ENCODE measurements at regions not wholly inside any gene's neighbourhood (a gene's known extent, or its start where the extent isn't known, plus 50 kb on each side); places are given as distances from the start of the nearest gene placed in this dataset.
"Not testable (repeated sequence)": the region's sequence is repeated elsewhere in the genome, so short reads cannot be mapped to it uniquely, and the experiment has no call there.

- DNase-seq (ENCODE audit: unreplicated experiment), result no peak
- H3K27ac Mint-ChIP-seq (ENCODE audit: low read depth, unreplicated experiment), result no peak overlapping the region
- H3K36me3 Mint-ChIP-seq (ENCODE audit: insufficient read depth, unreplicated experiment), result no peaks in the 10 kb centered on the region
- H3K27me3 Mint-ChIP-seq (ENCODE audit: insufficient read depth, unreplicated experiment), result peaks cover 33% of the 10 kb centered on the region
- intact Hi-C loops (cut with micrococcal nuclease), result no loop called here
- no TSS peak for BruUV-seq (replicated peaks)
- TF ChIP-seq, protein P1, sequence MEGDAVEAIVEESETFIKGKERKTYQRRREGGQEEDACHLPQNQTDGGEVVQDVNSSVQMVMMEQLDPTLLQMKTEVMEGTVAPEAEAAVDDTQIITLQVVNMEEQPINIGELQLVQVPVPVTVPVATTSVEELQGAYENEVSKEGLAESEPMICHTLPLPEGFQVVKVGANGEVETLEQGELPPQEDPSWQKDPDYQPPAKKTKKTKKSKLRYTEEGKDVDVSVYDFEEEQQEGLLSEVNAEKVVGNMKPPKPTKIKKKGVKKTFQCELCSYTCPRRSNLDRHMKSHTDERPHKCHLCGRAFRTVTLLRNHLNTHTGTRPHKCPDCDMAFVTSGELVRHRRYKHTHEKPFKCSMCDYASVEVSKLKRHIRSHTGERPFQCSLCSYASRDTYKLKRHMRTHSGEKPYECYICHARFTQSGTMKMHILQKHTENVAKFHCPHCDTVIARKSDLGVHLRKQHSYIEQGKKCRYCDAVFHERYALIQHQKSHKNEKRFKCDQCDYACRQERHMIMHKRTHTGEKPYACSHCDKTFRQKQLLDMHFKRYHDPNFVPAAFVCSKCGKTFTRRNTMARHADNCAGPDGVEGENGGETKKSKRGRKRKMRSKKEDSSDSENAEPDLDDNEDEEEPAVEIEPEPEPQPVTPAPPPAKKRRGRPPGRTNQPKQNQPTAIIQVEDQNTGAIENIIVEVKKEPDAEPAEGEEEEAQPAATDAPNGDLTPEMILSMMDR (IDR thresholded peaks at IDR 0.05; ENCODE audit: unreplicated experiment), result no peak
- H3K4me1 Mint-ChIP-seq (ENCODE audit: insufficient read depth, unreplicated experiment), result no peaks in the 10 kb centered on the region
- ChIA-PET POLR2A (no interaction called here), CTCF (interaction anchor here (0.6 kb wide), 1 partner anchor 497 kb away, joined by 3 read pairs; no protein-coding TSS in a partner anchor)
- no peaks in the 10 kb centered on the region for H3K9me3 Mint-ChIP-seq (ENCODE audit: unreplicated experiment)
- H3K4me3 Mint-ChIP-seq (ENCODE audit: unreplicated experiment), result no peak overlapping the region
Measured at GRCh38 chr9:19629488-19629887, 159.3 kb downstream of the SLC24A2 start.

- H3K27me3 Mint-ChIP-seq (ENCODE audit: insufficient read depth, unreplicated experiment), result peaks cover 73% of the 10 kb centered on the region
- H3K4me3 Mint-ChIP-seq (ENCODE audit: unreplicated experiment); DNase-seq (ENCODE audit: unreplicated experiment); H3K9me3 Mint-ChIP-seq (ENCODE audit: unreplicated experiment); H3K36me3 Mint-ChIP-seq (ENCODE audit: insufficient read depth, unreplicated experiment); POLR2A ChIA-PET; H3K27ac Mint-ChIP-seq (ENCODE audit: low read depth, unreplicated experiment); BruUV-seq (replicated peaks); intact Hi-C loops (cut with micrococcal nuclease); H3K4me1 Mint-ChIP-seq (ENCODE audit: insufficient read depth, unreplicated experiment): not testable (repeated sequence)
- CTCF ChIA-PET, result interaction anchor here (1.5 kb wide), 1 partner anchor 15 kb away, joined by 3 read pairs; no protein-coding TSS in a partner anchor
Measured at GRCh38 chr9:19625426-19625825, 163.4 kb downstream of the SLC24A2 start.

DNA sequence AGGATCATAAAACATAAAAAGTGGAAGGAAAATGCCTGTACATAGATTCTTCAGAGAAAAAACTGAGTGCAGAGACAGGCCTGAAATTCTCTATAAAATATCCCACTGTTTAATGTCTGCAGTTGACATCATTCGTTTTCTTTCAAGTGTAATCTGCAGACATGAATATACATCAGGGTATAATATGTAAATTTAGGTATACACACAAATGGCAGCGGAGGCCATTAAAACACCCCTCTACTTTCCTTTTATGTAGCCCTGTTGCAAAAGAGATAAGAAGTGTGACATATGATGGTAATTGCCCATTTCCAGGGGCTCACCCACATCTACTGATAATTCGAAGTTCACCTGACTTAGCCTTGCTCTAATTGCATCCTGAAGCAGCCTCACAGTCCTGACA is 164.3 kb downstream of the SLC24A2 start:
- no peak for DNase-seq (ENCODE audit: unreplicated experiment)
- CTCF ChIA-PET, result interaction anchor here (1.2 to 1.5 kb wide), 2 partner anchors 16 to 26 kb away, joined by 3 read pairs; no protein-coding TSS in a partner anchor

DNA sequence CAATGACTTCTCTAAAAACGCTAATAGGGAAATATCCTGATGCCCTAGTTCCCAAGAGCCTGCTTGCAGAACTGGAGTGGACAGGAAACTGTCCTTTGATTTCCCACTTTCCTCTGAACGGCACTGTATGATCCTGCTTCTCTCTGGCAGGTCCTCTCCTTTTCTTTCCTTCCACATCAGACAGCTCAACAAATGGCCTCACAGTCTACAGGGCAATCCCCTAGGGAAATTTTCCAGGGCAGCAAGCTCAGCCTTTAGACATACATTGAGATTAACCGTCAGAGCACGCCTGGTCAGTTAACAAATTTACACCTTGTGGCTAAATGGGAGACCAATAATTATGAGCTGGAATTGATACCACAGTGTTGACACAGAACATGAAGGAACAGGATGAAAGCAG is 164.9 kb downstream of the SLC24A2 start:
- H3K9me3 Mint-ChIP-seq (ENCODE audit: unreplicated experiment), result no peaks in the 10 kb centered on the region
- intact Hi-C loops (cut with micrococcal nuclease), result no loop called here
- BruUV-seq (replicated peaks), result no TSS peak
- TF ChIP-seq, protein P1 (IDR thresholded peaks at IDR 0.05; ENCODE audit: unreplicated experiment), result no peak
- POLR2A ChIA-PET, result no interaction called here
- no peaks in the 10 kb centered on the region for H3K36me3 Mint-ChIP-seq (ENCODE audit: insufficient read depth, unreplicated experiment)
- H3K27ac Mint-ChIP-seq (ENCODE audit: low read depth, unreplicated experiment), result no peak overlapping the region
- peaks cover 80% of the 10 kb centered on the region for H3K27me3 Mint-ChIP-seq (ENCODE audit: insufficient read depth, unreplicated experiment)
- no peak for DNase-seq (ENCODE audit: unreplicated experiment)
- no peaks in the 10 kb centered on the region for H3K4me1 Mint-ChIP-seq (ENCODE audit: insufficient read depth, unreplicated experiment)
- CTCF ChIA-PET, result interaction anchor here (1.2 kb wide), 1 partner anchor 25 kb away, joined by 3 read pairs; no protein-coding TSS in a partner anchor
- H3K4me3 Mint-ChIP-seq (ENCODE audit: unreplicated experiment), result no peak overlapping the region

More for the DNA sequence above, 164.3 kb downstream of the SLC24A2 start:
- Mint-ChIP-seq H3K4me3 (ENCODE audit: unreplicated experiment) (no peak overlapping the region), H3K4me1 (ENCODE audit: insufficient read depth, unreplicated experiment) (no peaks in the 10 kb centered on the region), H3K9me3 (ENCODE audit: unreplicated experiment) (no peaks in the 10 kb centered on the region), H3K27me3 (ENCODE audit: insufficient read depth, unreplicated experiment) (peaks cover 80% of the 10 kb centered on the region), H3K36me3 (ENCODE audit: insufficient read depth, unreplicated experiment) (no peaks in the 10 kb centered on the region), H3K27ac (ENCODE audit: low read depth, unreplicated experiment) (no peak overlapping the region)
- TF ChIP-seq, protein P1 (IDR thresholded peaks at IDR 0.05; ENCODE audit: unreplicated experiment), result no peak
- POLR2A ChIA-PET, result no interaction called here
- no TSS peak for BruUV-seq (replicated peaks)
- intact Hi-C loops (cut with micrococcal nuclease), result no loop called here

- H3K36me3 Mint-ChIP-seq (ENCODE audit: insufficient read depth, unreplicated experiment), result no peaks in the 10 kb centered on the region
- intact Hi-C loops (cut with micrococcal nuclease), result no loop called here
- BruUV-seq (replicated peaks), result no TSS peak
- H3K9me3 Mint-ChIP-seq (ENCODE audit: unreplicated experiment), result no peaks in the 10 kb centered on the region
- peaks cover 93% of the 10 kb centered on the region for H3K27me3 Mint-ChIP-seq (ENCODE audit: insufficient read depth, unreplicated experiment)
- H3K4me1 Mint-ChIP-seq (ENCODE audit: insufficient read depth, unreplicated experiment), result no peaks in the 10 kb centered on the region
- TF ChIP-seq, protein P1 (IDR thresholded peaks at IDR 0.05; ENCODE audit: unreplicated experiment), result no peak
- POLR2A ChIA-PET, result no interaction called here
- no peak overlapping the region for H3K27ac Mint-ChIP-seq (ENCODE audit: low read depth, unreplicated experiment)
- H3K4me3 Mint-ChIP-seq (ENCODE audit: unreplicated experiment), result no peak overlapping the region
- CTCF ChIA-PET, result interaction anchor here (0.6 kb wide), 1 partner anchor 49 kb away, joined by 4 read pairs; no protein-coding TSS in a partner anchor
- DNase-seq (ENCODE audit: unreplicated experiment), result no peak
Measured at GRCh38 chr9:19620326-19620725, 168.5 kb downstream of the SLC24A2 start.
